ENCODE measurements at regions not wholly inside any gene's neighbourhood (a gene's known extent, or its start where the extent isn't known, plus 50 kb on each side); places are given as distances from the start of the nearest gene placed in this dataset.

DNA sequence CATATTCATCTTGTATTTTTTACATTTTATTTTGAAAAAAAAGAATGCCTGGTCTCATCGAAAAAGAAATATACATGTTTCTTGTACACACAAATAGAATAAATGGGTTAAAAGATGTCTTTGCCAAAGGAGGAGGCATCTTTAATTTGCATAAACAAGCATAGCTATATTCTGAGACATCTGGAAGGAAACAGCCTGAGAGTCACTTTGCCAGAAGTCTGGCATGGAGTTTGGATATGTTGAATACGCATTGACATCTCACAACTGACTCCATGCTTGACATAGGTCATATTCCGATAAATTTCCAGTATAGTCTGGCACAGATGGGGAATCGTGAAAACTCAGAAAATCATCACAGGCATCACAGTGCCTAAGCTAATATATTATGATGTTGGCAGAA, 1317.5 kb upstream of the CELF4 start:
- H3K4me3 ChIP-seq (ENCODE audit: extremely low read depth in 1 of 4, insufficient read depth in 2 of 4, low read depth in 3 of 4, low read length in 4 of 4), result no peak overlapping the region
- H2BK5ac ChIP-seq (ENCODE audit: low read depth, low read length), result no peak overlapping the region
- no peak overlapping the region for H3K27ac ChIP-seq (ENCODE audit: low read depth, low read length)
- H4K5ac ChIP-seq (ENCODE audit: insufficient read length, low read depth, low read length), result no peak overlapping the region
- H3K9me3 ChIP-seq (ENCODE audit: insufficient read depth in 2 of 2, low read depth in 1 of 2, low read length in 1 of 2), result no peaks in the 10 kb centered on the region
- H2BK20ac ChIP-seq (ENCODE audit: low read length), result no peak overlapping the region
- H2AFZ ChIP-seq (ENCODE audit: low read length), result no peak overlapping the region
- no peak overlapping the region for H4K8ac ChIP-seq (ENCODE audit: extremely low read depth, insufficient read depth, low read length)
- no peak overlapping the region for H3K9ac ChIP-seq (replicated peaks in 1 of 4; ENCODE audit: extremely low read depth in 1 of 4, low read depth in 3 of 4, low read length in 3 of 4)
- H3K14ac ChIP-seq (ENCODE audit: insufficient read length), result no peak overlapping the region
- H3K23me2 ChIP-seq (ENCODE audit: low read depth, low read length), result no peaks in the 10 kb centered on the region
- no peak overlapping the region for H2BK120ac ChIP-seq (replicated peaks; ENCODE audit: low read depth, low read length)
- no peaks in the 10 kb centered on the region for H3K36me3 ChIP-seq (ENCODE audit: control insufficient read depth in 2 of 4, insufficient read depth in 4 of 4, low read length in 3 of 4)
- H3K4me1 ChIP-seq (replicated peaks in 1 of 4; ENCODE audit: control insufficient read depth in 3 of 4, insufficient read depth in 4 of 4, low read length in 3 of 4), result peaks cover 0 to 5% (median 0%) of the 10 kb centered on the region in 4 experiments; a peak in 2 of 7 replicates
- no peak overlapping the region for H3K4me2 ChIP-seq (ENCODE audit: insufficient read depth in 1 of 2, low read depth in 2 of 2, low read length in 2 of 2)
- H3K56ac ChIP-seq (replicated peaks; ENCODE audit: insufficient read length, low read depth, low read length), result no peak overlapping the region
- H4K91ac ChIP-seq (replicated peaks; ENCODE audit: insufficient read length, low read length), result no peak overlapping the region
- H2AK5ac ChIP-seq (ENCODE audit: low read depth, low read length), result no peak overlapping the region
- H3K79me2 ChIP-seq (ENCODE audit: control insufficient read depth in 1 of 2, insufficient read depth in 2 of 2, low read length in 2 of 2), result no peaks in the 10 kb centered on the region
- TF ChIP-seq SP1 (IDR thresholded peaks at IDR 0.05; ENCODE audit: low read depth, low read length) (no peak), SP2 (IDR thresholded peaks at IDR 0.05; ENCODE audit: low read length) (no peak), HDAC6 (IDR thresholded peaks at IDR 0.05; ENCODE audit: low read depth, low read length) (no peak), CBX8 (IDR thresholded peaks at IDR 0.05; ENCODE audit: borderline replicate concordance, low read depth, low read length) (no peak), GABPA (IDR thresholded peaks at IDR 0.05; ENCODE audit: borderline replicate concordance, insufficient read depth, low read length) (no peak), TBP (IDR thresholded peaks at IDR 0.05; ENCODE audit: low read depth, low read length) (no peak), NRF1 (IDR thresholded peaks at IDR 0.05; ENCODE audit: low read depth, low read length) (no peak), FOSL1 (IDR thresholded peaks at IDR 0.05; ENCODE audit: insufficient read depth, low read depth, low read length) (no peak), RXRA (IDR thresholded peaks at IDR 0.05; ENCODE audit: insufficient read depth, low read depth, low read length) (no peak), TAF1 (IDR thresholded peaks at IDR 0.05; ENCODE audit: low read depth, low read length) (no peak), POLR2A (IDR thresholded peaks at IDR 0.05; ENCODE audit: control extremely low read depth in 1 of 2, low read depth in 2 of 2, low read length in 2 of 2) (no peak), TAF7 (optimal IDR thresholded peaks at IDR 0.05; ENCODE audit: borderline replicate concordance, low read depth, low read length) (no peak), EP300 (IDR thresholded peaks at IDR 0.05; ENCODE audit: borderline replicate concordance in 1 of 2, low read depth in 2 of 2, low read length in 2 of 2) (no peak), MAFK (IDR thresholded peaks at IDR 0.05; ENCODE audit: low read depth, low read length) (no peak)
- 97% methylated on average over 4 of the region's 4 CpGs; no CpG with 5 or more reads in 1 of the 2 experiments for WGBS, 2 experiments (ENCODE audit: extremely low coverage in 1 of 2, insufficient coverage in 1 of 2, insufficient read length in 1 of 2, insufficient replicate concordance in 2 of 2, low coverage in 1 of 2, low lambda C conversion rate in 2 of 2, missing lambda C conversion rate in 1 of 2)
- no peak overlapping the region for H2BK12ac ChIP-seq (ENCODE audit: low read depth, low read length)
- H3K23ac ChIP-seq (ENCODE audit: insufficient read length), result no peak overlapping the region
- no peak for DNase-seq (ENCODE audit: low read depth in 1 of 2, low spot score in 2 of 2)
- no peak overlapping the region for H3K4ac ChIP-seq (replicated peaks; ENCODE audit: insufficient read length, low read depth, low read length)
- no peaks in the 10 kb centered on the region for H3K79me1 ChIP-seq (ENCODE audit: low read depth, low read length)
- H4K20me1 ChIP-seq (replicated peaks in 1 of 2; ENCODE audit: control insufficient read depth in 1 of 2, insufficient read depth in 2 of 2, low read length in 2 of 2), result no peaks in the 10 kb centered on the region
- H3K27me3 ChIP-seq (replicated peaks in 1 of 4; ENCODE audit: control insufficient read depth in 3 of 4, extremely low read depth in 1 of 4, insufficient read depth in 3 of 4, low read length in 3 of 4), result no peaks in the 10 kb centered on the region
- FAIRE-seq, result no peak
- POLR2A ChIA-PET (ENCODE audit: partially characterized antibody), result no interaction called here
- no peak overlapping the region for H3K18ac ChIP-seq (ENCODE audit: extremely low read depth, low read length)
- CTCF ChIA-PET (ENCODE audit: partially characterized antibody), result interaction anchor here (0.7 to 2.7 kb wide), 3 partner anchors 12 to 19 kb away, joined by 3 to 7 read pairs (median 7); no protein-coding TSS in a partner anchor
- H2BK15ac ChIP-seq (ENCODE audit: low read length), result no peak overlapping the region

Data from H1 (cell line).